Ovary (tissue), 3 donors: ENCODE measurements at regions not wholly inside any gene's neighbourhood (a gene's known extent, or its start where the extent isn't known, plus 50 kb on each side); places are given as distances from the start of the nearest gene placed in this dataset.

Source experiments
- EP300 ChIP-seq: sonication (generic); formaldehyde crosslinking; IDR thresholded peaks from one replicate; pipeline ENCODE4 v1.6.1; 2017; ENCODE audit warnings: antibody characterized with exemption
- POLR2A ChIP-seq: fragments of 450-650 bp; IDR thresholded peaks from one replicate; pipeline ENCODE4 v1.6.1; 2017; ENCODE audit warnings: antibody characterized with exemption, mild to moderate bottlenecking, moderate library complexity
- TF ChIP-seq, protein P1 (sequence below), 3 donors: fragments of 450-650 bp in 2 of 3; fragments of 200-600 bp in 1 of 3; IDR thresholded peaks; one replicate each; pipeline versions ENCODE4 v1.5.1 to v1.8.0; 2016 to 2022; ENCODE audit warnings: antibody characterized with exemption in 3 of 3, mild to moderate bottlenecking in 1 of 3
- donor health status: DM: no; HTN: no; CAD: no.

DNA sequence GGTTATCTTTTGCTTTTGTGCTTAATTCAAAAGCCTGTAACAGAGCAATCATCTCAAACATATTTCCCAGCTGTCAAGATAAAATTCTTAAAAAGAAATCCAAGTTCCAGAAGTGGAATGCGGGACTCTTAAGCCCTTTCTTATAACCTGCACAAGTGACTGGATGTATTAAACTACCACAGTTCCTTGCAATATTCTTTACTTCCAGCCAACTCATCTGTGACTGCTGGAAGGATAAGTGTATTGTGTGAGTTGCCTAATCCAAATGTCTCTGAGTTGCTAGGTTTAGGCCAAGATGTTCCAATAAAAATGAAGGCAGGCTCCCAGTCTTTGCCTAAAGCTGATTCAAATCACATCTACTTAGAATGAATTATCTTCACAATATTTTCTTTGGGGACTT, 159.2 kb upstream of the SLC24A2 start:
- TF ChIP-seq, protein P1, sequence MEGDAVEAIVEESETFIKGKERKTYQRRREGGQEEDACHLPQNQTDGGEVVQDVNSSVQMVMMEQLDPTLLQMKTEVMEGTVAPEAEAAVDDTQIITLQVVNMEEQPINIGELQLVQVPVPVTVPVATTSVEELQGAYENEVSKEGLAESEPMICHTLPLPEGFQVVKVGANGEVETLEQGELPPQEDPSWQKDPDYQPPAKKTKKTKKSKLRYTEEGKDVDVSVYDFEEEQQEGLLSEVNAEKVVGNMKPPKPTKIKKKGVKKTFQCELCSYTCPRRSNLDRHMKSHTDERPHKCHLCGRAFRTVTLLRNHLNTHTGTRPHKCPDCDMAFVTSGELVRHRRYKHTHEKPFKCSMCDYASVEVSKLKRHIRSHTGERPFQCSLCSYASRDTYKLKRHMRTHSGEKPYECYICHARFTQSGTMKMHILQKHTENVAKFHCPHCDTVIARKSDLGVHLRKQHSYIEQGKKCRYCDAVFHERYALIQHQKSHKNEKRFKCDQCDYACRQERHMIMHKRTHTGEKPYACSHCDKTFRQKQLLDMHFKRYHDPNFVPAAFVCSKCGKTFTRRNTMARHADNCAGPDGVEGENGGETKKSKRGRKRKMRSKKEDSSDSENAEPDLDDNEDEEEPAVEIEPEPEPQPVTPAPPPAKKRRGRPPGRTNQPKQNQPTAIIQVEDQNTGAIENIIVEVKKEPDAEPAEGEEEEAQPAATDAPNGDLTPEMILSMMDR (IDR thresholded peaks at IDR 0.05): no peak
- TF ChIP-seq POLR2A (no peak), EP300 (no peak)
